ENCODE measurements at regions not wholly inside any gene's neighbourhood (a gene's known extent, or its start where the extent isn't known, plus 50 kb on each side); places are given as distances from the start of the nearest gene placed in this dataset.

DNA sequence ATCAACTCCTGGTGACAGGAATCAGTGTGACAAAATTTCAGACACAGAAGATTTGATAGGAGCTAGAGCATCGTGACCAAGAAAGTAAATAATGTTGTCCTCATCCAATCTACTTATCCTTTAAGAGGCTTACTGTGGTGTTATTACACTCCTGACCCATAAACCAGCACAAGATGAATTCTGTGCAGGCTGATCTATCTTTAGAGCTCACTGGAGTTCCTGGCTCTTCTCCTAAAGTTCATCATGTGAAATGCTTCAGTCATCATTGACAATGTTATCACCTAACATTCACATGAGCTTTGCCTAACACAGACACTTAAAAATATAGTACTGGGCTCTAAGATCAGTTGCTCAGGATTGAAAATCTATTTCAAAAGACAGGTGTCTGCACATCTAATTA, 271.0 kb upstream of the HSF2 start:
- H3K36me3 ChIP-seq, result no peaks in the 10 kb centered on the region
- H3K27me3 ChIP-seq (ENCODE audit: low read depth), result no peaks in the 10 kb centered on the region
- ATAC-seq (no peak), DNase-seq (no peak)
- H3K9me3 ChIP-seq, result no peaks in the 10 kb centered on the region
- H3K4me3 ChIP-seq, result no peak overlapping the region
- TF ChIP-seq, protein P1, sequence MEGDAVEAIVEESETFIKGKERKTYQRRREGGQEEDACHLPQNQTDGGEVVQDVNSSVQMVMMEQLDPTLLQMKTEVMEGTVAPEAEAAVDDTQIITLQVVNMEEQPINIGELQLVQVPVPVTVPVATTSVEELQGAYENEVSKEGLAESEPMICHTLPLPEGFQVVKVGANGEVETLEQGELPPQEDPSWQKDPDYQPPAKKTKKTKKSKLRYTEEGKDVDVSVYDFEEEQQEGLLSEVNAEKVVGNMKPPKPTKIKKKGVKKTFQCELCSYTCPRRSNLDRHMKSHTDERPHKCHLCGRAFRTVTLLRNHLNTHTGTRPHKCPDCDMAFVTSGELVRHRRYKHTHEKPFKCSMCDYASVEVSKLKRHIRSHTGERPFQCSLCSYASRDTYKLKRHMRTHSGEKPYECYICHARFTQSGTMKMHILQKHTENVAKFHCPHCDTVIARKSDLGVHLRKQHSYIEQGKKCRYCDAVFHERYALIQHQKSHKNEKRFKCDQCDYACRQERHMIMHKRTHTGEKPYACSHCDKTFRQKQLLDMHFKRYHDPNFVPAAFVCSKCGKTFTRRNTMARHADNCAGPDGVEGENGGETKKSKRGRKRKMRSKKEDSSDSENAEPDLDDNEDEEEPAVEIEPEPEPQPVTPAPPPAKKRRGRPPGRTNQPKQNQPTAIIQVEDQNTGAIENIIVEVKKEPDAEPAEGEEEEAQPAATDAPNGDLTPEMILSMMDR (IDR thresholded peaks at IDR 0.05), result no peak
- intact Hi-C loops (cut with DNase I), result no loop called here
- H3K27ac ChIP-seq, result no peak overlapping the region
- no peaks in the 10 kb centered on the region for H3K4me1 ChIP-seq

- H3K27ac ChIP-seq, result no peak overlapping the region
- intact Hi-C loops (cut with DNase I), result no loop called here
- no peak for ATAC-seq
Measured at GRCh38 chr6:122129313-122130025, 270.0 kb upstream of the HSF2 start.

GRCh38 chr6:122130026-122130348, 269.5 kb upstream of the HSF2 start:
- H3K27ac ChIP-seq, result no peak overlapping the region

More at GRCh38 chr6:122129313-122130025, 270.0 kb upstream of the HSF2 start:
- no peaks in the 10 kb centered on the region for H3K27me3 ChIP-seq (ENCODE audit: low read depth)
- no peak for DNase-seq
- H3K4me1 ChIP-seq, result no peaks in the 10 kb centered on the region
- TF ChIP-seq, protein P1 (IDR thresholded peaks at IDR 0.05), result no peak
- H3K4me3 ChIP-seq, result no peak overlapping the region
- no peaks in the 10 kb centered on the region for H3K9me3 ChIP-seq
- no peaks in the 10 kb centered on the region for H3K36me3 ChIP-seq

GRCh38 chr6:122130518-122130917, 268.9 kb upstream of the HSF2 start:
- TF ChIP-seq, protein P1 (IDR thresholded peaks at IDR 0.05), result no peak
- Histone ChIP-seq H3K4me1 (no peaks in the 10 kb centered on the region), H3K36me3 (no peaks in the 10 kb centered on the region), H3K27ac (no peak overlapping the region), H3K27me3 (ENCODE audit: low read depth) (no peaks in the 10 kb centered on the region), H3K4me3 (no peak overlapping the region), H3K9me3 (no peaks in the 10 kb centered on the region)
- DNase-seq, result no peak
- no peak for ATAC-seq
- intact Hi-C loops (cut with DNase I), result no loop called here

More at GRCh38 chr6:122130026-122130348, 269.5 kb upstream of the HSF2 start:
- Histone ChIP-seq H3K4me1 (no peaks in the 10 kb centered on the region), H3K9me3 (no peaks in the 10 kb centered on the region), H3K36me3 (no peaks in the 10 kb centered on the region), H3K27me3 (ENCODE audit: low read depth) (no peaks in the 10 kb centered on the region), H3K4me3 (no peak overlapping the region)
- no peak for ATAC-seq
- TF ChIP-seq, protein P1 (IDR thresholded peaks at IDR 0.05), result no peak
- no peak for DNase-seq
- intact Hi-C loops (cut with DNase I), result no loop called here

GRCh38 chr6:122136386-122136785, 263.1 kb upstream of the HSF2 start:
- DNase-seq (no peak), ATAC-seq (no peak)
- Histone ChIP-seq H3K9me3 (no peaks in the 10 kb centered on the region), H3K27ac (no peak overlapping the region), H3K27me3 (ENCODE audit: low read depth) (no peaks in the 10 kb centered on the region), H3K36me3 (no peaks in the 10 kb centered on the region), H3K4me3 (no peak overlapping the region), H3K4me1 (no peaks in the 10 kb centered on the region)
- intact Hi-C loops (cut with DNase I), result no loop called here
- TF ChIP-seq, protein P1 (IDR thresholded peaks at IDR 0.05), result no peak

All from lower lobe of right lung (tissue), 2 donors.